Right kidney (tissue), 1 donor: ENCODE measurements at regions not wholly inside any gene's neighbourhood (a gene's known extent, or its start where the extent isn't known, plus 50 kb on each side); places are given as distances from the start of the nearest gene placed in this dataset.

Source experiments
- DNase-seq: peaks from one replicate; pipeline ENCODE4 v3.0.0-alpha.2; 2016

DNA sequence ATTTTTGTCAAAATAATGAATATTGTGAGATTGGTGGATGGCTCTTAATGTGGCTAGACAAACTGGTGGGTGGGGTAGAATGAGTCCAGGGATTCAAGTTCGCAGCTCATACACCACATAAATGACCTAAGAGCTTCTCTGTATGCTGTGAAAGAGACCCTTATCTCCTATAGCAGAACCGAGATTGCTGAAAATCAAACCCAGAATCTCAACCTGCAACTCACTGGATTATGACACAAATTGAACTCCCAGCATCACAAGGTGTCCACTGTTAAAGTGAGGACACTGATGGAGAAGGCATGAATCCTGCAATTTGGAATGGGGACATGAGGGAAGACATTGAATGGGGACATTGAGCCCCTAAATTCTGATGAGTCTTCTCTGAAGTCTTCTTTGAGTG lies 51.3 kb upstream of the CNKSR3 start:
- no peak for DNase-seq

DNA sequence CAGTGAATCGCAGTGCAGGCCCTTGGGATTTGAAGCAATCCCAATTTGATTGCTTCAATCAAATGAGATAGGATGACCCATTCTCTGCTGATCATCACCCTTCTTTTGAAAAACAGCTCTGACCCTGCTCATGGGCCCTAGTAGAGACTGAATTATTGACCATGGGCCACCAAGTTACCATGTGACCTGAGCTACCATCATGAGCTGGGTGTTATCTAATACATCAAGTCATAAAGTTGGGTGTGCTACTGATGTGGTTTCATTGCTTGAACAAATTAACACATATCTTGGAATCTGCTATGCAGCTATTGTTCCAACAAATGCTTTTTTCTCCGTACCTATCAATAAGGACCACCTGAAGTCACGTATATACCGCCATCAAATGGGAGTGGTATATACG lies 54.8 kb upstream of the CNKSR3 start:
- DNase-seq = no peak

DNA sequence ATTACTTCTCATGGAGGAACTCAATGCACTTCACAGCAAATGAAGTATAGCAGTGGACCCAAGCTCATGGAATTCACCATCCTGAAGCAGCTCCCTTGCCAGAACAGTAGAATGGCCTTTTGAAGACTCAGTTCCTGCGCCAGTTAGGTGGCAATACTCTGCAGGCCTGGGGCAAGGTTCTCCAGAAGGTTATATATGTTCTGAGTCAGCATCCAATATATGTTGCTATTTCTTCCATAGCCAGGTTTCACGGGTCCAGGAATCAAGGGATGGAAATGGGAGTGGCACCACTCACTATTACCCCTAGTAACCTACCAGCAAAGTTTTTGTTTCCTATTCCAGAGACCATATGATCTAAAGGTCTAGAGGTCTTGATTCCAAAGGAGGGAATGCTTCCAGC lies 56.4 kb upstream of the CNKSR3 start:
- no peak for DNase-seq

DNA sequence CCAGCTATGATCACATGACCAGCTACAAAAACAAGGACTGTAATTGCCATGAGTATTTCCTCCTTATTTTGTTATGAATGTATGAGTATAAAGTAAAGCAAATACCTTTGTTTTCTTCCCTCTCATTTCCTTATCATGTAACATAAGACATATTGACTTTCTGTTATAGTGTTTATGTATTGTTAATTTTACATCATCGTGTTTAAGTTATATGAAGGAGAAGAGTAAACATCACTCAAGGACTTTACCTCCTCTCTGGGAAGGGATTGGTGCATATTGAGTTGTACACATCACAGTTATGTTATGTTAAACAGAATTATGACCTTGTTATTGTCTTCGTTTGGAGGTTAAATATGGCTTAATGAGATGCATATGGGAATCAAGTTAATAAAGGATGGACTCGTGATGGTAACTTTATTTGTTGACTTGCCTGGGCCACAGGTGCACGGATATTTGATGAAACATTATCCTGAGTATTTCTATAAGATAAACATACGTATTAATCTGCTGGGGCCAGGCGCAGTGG lies 57.3 kb upstream of the CNKSR3 start:
- DNase-seq = no peak

DNA sequence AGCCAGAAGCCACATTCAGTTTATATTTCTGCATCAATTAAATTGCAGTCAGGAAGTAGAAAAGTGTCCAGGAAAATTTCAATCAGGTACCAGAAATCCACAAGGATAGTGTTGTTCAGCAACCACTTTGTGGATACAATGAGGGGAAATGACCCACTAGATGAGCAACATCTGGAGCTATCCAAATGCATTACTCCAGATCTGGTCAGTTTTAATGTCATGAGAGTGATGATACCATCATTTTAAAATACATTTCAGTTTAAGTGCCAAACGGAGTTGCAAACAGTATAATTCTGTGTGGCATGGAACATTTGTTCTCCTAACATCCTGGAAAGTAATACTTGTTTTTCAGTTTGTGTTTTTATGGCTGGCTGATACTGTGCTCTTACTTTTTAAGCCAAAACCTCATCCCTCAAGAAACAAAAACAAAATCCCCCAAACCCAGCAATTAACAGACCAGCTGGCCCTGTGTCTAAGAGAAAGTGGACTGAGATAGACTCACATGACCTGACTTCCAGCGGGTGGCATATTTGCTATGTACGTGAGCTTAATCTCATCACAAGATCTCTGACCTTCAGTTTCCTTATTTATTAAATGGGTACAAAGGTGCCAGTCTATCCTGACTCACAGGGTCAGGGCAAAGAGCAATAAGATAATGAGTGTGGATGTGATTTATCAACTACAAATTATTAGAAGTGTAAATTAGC lies 58.8 kb upstream of the CNKSR3 start:
- DNase-seq = no peak

DNA sequence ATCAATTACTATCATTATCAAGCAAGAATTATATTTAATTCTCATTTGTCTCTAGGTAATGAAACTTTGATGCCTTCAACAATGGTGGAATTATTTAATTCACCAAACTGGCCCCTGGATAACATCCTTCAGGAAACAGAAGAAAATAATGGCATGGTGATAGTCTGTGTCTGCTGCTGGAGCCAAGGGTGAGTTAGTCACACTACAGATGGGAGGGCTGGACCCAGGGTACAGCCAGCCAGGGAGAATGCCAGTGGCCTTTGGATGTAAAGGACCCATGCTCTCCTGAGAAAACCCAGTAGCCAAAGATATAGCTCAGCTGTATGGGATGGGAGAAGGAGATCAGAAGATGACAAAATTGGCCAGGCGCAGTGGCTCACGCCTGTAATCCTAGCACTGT lies 60.0 kb upstream of the CNKSR3 start:
- no peak for DNase-seq

DNA sequence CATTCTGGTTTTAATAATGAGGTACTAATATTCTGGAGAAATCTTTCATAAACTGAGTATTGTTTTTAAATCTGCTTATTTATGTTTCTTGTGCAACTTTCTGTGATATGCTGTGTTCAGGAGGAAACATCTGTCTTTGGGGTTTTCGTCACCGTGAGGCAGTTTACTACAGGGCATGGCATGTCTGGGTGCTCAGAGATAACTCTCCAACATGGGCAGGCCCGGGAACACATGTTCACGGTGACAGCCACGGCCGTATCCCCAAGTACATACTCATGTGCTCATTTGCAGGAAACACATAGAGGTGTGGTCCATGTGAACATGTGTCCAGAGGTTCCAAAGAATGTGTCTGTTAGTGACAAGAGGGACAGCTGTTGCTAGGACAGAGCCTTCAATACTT lies 62.1 kb upstream of the CNKSR3 start:
- DNase-seq = no peak

DNA sequence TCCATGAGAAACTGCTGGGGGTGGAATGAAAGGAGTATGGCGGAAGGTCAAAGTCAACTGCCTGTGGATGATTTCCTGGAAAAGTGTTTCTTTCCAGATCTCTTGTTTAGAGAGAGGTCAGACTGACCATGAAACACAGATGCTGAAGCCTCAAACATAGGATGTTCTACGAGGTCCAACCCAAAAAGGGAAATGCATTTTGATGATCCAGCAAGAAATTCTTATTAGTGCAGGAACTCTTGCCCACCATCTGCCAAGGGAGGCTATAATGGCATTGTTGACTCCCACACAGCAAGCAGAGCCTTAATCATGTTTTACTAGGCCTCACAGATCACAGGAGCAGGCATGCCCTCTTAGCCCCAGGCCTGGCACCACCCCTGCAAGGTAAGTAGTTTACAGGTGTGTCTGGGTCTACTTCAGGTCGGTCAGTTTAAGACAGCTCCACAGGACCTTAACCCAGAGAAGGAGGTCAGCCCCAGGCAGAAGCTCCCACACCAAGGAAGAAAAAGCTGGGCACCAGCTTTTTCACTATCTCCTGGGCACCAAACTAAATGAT lies 67.6 kb upstream of the CNKSR3 start:
- DNase-seq = no peak

DNA sequence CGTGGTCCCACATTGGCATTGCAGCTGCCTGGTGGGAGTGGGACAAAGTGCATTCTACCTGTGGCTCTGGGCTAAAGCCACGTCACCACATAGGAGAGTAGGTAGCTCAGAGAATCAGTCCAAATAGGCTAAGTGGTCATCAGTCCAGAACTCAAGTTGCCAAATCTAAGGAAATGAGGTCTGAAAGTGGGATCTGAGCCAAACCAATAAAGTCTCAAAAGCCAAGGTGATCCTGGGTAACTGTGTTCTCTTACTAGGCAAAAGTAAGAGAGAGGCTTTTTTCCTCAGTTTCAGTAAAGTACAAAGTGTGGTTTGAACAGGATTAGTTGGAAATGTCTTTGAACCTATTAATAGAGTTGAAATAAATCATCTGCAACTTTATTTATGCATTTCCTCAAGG lies 68.6 kb upstream of the CNKSR3 start:
- DNase-seq = no peak

DNA sequence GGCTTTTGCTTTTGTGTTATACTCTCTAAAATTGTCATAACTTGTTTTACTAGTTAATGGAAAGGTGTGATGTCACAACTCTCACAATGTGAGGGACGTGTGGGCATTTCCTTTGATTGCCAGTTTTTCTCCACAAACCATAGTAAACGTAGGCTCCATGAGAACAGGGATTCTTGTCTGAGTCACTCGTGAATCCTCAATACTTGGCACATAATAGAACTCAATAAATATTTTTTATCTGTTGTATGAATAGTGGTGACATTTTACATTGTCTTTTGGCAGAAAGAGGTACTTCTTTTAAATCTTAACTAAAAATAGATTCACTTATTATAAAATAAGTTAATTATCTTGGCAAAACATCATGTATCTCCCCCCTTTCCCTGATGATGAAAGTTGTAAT lies 69.0 kb upstream of the CNKSR3 start:
- no peak for DNase-seq

DNA sequence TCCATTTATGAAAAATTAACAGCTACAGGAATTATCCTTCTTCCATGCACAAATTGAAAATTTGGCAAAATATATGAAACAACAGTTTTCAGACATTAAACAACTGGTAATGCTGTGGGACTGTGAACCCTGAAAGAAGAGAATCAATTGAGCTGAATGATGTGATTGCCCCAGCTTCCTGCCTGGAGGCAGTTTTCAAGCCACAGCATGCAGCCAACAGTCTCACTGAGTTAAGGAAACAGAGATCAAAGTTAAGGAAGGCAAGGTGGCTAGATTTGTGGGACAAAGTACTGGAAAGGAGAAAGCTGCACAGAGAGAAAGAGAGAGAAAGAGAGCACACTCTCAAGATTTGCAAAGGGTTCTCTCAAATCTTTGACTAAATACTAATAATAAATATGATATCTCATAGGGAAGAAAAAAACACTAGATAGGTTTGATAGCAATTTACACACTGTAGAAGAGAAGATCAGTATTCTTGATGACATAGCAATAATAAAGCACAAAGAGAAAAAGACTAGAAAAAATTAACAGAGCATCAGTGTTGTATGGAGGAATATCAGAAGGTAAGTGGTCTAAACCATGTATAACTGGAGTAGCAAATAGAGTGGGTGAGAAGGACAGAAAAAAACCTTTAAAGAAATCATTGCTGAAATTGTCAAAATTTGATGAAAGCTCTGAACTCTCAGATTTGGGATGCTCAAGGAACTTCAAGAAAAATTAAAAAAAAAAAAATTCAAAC lies 70.1 kb upstream of the CNKSR3 start:
- no peak for DNase-seq

DNA sequence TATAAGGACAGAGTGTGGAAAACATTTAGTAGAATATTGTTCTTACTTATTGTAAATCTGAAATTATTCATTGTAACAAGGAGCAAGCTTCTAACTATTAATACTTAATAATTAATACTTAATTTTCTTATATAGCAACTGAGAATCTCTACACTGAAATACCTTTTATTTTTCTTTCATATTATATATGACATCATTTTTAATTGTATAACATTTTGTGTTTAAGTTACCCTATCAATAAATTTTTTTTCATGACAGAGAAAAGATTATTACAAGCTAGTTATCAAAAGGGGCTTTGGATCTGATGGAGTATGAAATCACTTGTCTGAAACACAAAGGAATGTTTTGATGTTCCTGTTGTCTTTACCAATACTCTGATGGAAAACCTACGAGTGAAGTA lies 72.2 kb upstream of the CNKSR3 start:
- no peak for DNase-seq

DNA sequence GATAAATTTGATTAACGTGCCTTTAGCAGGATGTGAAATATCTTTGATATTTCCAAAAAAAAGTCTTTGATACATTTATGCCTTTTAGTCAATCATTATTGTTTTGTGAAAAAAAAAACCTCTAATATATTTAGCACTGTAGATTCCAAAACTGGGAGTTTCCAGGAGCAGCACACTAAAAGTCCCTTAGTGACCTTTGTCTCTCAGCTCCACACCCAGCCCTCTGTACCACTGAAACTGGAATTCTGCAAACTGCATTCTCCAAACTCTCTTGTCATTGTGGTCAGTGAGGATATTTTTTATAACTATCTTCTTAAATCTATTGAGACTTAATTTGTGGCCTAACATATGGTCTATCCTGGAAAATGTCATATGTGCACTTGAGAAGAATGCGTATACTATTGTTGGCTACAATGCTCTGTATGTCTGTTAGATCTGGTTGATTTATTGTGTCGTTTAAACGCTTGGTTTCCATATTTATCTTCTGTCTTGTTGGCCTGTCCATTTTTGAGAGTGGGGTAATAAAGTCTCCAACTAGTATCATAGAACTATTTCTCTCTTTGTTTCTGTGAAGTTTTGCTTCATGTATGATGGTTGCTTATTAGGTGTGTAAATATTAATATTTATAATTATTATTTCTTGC lies 73.2 kb upstream of the CNKSR3 start:
- no peak for DNase-seq

DNA sequence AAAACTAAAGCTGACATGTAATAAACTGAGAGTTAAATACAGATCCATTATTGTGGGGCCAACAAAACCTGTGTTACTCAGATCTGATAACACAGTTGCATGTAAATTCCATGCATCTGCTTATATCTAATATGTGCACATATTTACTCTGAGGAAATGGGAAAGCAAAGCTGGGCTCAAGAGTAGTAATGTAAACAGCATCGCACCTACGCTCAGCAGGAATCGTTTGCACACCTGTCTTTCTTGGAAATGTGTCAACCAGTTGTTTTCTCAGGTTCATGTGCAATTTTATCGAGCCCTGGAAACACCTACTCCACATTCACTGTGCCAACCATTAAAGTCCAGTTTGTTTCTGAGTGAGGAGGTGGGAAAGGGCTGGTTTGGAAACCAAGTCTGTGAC lies 80.3 kb upstream of the CNKSR3 start:
- no peak for DNase-seq

DNA sequence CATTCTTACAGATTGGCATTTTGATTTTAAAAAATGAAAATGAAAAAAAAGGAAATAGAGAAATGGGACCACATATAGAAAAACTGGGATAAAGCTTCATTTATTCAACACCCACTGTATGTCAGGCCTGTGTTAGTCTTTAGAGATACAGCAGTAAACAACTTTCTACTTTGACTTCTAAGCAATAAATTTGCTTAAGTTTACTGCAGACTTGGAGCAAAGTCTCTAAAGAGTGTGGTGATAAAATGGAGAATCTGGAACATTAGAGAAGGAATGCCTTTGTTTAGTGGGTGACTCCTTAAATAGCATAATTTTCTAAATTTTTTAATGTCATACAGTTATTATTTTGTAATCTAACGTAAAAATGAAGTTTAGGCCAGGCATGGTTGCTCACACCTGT lies 80.7 kb upstream of the CNKSR3 start:
- no peak for DNase-seq

DNA sequence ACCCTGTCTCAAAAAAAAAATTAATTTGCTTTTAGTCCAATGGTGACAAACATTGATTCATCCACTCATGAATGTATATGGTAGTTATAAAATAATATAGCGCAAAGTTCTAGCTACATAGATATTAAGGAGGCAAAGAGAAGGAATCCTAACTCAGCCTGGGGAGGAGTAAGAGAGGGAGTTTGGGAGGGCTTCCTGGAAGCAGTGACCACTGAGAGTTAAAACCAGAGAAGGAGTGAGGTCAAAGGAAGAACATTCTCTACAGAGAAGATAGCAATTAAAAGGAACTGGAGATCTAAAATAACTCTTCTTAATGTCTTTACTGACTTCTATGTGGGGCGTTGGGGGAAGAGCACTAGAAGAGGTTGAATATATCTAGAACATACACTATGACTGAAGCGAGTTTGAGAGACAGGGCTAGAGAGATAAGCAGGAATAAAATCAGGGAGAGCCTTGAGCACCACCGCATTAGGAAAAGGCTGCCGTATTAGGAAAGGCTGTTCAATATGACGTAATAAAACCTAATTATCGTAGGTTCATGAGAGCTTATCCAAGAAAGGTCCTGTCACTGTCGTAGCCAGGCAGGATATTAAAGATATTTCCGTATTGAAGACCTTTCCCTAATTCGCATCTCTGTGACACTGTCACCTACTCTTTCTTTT lies 81.8 kb upstream of the CNKSR3 start:
- no peak for DNase-seq

DNA sequence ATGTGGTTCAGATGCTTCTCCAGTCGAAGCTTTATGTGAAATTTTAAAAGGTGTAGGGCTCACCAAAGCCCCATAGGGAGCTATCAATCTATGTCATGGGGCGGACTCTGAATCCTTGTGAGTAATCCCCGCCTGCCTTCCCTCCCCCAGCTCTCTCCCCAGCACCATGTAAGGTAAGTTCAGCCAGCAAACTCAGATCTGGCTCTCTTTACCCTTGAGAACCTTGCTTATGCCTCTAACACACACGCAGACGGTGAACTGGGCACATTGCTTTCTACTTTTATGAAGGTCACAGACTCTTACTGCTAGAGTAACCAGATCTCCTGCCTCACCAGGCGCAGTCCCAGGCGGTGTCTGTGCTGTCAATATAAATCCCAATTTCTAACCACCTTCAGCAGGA lies 82.6 kb upstream of the CNKSR3 start:
- peak; percentile 34 for DNase-seq

DNA sequence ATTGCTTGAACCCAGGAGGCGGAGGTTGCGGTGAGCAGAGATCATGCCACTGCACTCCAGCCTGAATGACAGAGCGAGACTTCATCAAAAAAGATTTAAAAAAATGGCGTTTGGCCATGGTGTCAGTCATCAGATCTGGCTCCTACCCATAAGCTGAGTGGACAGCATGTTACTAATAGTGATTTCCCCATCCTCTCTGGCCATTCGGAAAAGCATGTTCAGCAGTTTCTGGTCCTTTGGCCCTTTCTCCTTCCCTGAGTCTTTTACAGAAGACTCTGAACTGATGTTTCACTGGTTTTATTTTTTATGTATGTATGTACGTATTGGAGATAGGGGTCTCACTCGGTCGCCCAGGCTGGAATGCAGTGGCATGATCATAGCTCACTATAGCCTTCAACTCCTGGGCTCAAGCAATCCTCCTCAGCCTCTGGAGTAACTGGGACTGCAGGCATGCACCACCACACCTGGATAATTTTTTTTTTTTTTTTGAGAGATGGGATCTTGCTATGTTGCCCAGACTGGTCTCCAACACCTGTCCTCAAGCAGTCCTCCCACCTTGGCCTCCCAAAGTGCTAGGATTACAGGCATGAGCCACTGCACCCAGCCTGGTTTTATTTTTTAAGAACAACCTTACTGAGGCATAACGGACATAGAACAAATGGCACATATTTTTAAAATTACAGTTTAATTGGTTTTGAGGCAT lies 84.2 kb upstream of the CNKSR3 start:
- no peak for DNase-seq

DNA sequence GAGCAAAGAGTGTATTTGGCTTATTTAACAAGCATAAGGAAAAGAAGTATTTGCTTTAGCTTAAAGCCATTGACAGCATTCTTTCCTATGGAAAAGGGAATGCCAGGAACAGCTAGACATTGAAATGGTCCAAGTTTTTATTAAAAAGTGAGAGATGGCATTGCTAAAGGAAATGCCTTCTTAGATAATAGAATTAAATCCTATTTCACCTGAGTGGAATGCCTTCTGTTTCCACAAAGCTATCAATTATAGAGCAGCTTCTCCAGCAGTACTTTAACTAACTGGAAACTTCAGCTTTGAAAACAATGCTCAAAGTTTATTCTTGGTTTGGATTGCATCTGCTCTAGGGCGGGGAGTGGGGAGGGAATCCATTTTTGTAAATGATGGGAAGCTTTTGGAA lies 85.1 kb upstream of the CNKSR3 start:
- DNase-seq = no peak

DNA sequence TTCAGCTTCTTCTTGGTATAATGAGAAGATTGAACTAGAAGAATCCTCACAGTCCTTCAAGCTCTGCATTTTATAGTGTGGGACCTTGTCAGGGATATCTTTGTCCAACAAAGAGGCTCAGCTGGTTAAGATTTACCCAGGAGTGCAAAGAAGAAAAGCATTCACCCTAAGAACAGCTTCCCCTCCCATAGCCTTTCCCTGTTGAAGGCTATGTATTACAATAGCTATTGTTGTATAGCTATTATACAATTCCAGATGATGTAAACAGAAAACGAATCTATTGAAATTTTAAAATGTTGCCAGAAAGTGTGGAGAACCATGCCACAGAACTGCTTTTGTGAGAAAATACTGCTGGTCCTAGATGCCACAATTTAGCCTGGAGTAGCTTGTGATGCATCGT lies 85.5 kb upstream of the CNKSR3 start:
- no peak for DNase-seq

DNA sequence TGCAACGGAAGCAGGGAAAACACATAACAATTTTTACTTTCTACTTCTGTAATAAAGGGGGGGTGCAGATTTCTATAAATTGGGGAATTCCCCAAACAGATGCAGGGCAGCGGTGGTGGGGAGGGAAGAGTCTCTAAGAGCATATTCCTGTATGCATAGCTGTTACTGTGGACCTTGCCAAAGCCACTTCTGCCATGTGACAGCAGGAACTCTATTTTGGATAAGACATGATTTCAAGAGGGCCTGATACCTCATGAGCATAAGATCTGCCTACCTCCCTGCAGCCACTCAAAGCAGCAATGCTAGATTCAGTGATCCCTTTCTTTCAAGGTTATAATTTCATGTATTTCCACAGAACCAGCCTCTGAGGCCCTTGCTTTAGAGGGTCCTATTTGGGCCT lies 86.2 kb upstream of the CNKSR3 start:
- no peak for DNase-seq

DNA sequence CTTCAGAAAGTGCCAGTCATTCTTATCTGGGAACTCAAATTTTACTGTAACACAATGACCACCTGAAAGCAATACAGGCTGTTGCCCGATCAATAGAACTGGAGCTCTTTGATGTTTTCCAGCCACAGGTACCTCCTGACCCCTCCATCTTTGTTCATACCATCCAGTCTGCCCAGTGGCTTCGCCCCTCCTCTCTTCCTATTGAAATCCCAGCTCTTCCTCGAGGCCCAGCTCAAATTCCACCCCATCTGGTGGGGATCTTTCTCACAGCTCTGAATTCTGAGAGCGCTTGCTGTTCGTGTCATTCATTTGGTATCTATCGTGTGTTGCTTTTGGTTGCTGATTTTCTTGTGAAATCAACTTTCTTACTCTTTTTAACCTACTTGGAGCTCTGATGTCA lies 87.9 kb upstream of the CNKSR3 start:
- DNase-seq = no peak
